HG03097 (cell line): ENCODE measurements at regions not wholly inside any gene's neighbourhood (a gene's known extent, or its start where the extent isn't known, plus 50 kb on each side); places are given as distances from the start of the nearest gene placed in this dataset.

Experiments used
- ATAC-seq: cut with Tn5 transposase; IDR thresholded peaks from one replicate; pipeline ENCODE4 v1.9.1; 2021; ENCODE audit not compliant: unreplicated experiment, low FRiP score

DNA sequence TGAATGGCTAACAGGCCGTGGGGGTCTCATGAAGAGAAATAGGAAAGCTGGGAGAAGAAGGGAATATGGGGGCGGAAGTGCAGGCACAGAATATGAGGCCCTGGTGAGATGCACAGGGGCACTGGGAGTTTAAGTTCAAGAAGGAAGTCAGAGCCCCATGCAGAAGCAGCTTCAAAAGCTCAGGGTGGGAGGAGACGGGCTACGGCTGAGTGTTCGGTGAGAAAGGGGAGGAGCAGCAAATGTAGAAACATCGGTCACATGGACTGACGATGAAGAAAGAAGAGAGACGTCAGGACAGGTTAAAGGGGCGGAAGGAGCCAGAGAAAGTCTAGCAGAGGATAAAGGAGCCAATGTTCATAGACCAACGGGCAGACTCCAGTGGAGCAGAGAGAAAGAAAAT, 204.5 kb upstream of the ZFHX3 start:
- no peak for ATAC-seq

DNA sequence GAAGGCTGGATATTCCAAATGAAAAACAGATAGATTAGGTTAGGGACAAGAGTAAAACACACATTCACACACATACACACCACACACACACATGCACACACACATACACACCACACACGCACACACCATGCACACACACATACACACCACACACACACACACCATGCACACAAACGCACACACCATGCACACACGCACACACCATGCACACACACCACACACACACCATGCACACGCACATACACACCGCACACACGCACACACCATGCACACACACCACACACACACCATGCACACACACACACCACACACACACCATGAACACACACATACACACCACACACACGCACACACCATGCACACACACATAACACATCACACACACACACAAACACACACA, 203.7 kb upstream of the ZFHX3 start:
- no peak for ATAC-seq

DNA sequence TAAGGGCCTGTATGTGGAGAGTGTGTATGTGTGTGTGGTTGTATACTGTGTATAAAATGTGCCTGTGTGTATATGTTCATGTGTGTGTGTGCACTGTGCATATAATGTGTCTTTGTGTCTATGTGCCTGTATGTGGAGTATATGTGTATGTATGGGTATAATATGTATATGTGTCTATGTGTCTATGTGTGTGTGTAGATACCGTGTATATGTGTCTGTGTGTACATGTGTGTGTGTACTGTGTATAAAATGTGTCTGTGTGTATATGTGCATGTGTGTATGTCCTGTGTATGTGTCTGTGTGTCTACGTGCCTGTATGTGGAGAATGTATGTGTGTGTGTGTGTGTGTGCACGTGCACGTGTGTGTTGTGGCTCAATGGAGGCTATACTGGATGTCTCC, 200.4 kb upstream of the ZFHX3 start:
- ATAC-seq, result no peak

DNA sequence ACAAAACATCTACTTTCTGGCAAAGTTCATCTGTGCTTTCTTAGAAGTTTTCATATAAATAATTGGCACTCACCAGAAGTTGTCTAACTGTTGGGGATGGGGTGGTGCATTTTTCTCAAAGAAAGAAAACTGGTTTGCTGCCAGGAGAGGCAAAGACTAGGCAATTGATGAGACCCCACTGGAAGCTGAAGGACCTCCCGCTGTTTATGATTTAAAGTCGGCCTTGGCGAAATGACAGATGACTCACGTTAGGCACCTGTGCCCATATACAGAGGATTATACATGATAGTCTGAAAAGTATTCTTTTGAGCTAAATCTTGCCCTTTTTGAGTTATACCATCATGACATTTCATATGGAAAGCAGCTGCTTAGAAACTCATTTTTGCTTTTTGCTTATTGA, 193.0 kb upstream of the ZFHX3 start:
- ATAC-seq, result no peak

DNA sequence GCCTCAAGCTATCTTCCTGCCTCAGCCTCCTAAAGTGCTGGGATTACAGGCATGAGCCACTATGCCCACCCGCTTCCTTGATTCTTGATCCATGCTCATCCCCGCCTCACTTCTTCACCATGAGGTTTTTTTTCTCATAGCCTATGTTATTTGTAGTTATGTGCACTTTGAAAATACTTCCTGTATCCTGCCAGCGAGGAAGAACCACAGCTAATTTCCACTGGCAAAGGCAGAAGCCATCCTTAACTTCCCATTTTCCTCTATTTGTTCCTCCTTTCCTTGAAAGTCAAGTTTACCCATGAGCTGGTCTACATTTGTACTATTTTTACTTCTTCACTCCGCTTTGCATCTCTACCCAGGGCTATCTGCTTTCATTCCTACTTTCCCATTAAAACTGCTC, 189.7 kb upstream of the ZFHX3 start:
- no peak for ATAC-seq

DNA sequence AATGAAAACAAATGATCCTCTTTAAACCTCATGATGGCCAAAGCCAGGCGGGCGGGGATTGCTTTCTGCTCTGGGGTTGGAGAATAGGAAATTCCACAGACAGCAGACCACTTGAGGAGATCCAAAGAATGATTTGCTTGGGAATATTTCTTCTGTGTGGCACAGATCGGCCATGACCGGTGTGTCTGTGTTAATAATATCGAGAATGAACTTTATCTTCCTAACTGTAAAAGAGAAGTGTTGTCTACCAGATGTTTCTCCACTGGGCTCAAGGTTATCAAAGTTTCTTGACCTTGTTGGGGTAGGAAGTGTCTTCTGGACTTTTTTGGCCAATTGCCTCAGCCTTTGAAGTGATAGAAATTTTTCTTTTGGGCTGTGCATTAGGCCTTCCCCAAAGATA, 186.6 kb upstream of the ZFHX3 start:
- no peak for ATAC-seq

DNA sequence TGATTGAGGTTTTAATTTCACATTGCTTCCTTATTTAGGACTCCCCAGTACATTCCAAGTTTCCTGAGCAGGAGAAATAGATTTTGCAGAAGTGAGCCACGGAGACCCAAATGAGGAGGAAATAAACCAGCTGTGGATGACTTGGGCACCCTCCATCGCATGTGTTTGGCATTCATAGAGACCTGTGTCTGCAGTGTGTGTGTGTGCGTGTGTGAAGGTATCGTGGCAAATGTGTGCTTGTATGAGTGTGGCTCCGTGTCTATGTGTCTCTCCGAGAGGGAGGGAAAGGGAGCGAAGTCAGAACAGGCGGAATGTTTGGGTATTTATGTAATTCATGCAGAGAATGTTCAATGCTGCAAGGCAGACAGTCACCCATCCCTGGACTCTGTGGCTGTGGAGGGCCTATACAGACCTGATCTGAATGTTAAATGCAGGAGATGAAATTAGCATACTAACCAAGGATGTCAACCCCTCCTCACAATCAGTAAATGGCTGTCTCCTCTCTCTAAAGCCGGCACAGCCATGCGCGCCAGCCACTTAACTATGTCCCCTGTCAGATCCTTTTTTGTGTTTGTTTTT, 186.0 kb upstream of the ZFHX3 start:
- no peak for ATAC-seq

DNA sequence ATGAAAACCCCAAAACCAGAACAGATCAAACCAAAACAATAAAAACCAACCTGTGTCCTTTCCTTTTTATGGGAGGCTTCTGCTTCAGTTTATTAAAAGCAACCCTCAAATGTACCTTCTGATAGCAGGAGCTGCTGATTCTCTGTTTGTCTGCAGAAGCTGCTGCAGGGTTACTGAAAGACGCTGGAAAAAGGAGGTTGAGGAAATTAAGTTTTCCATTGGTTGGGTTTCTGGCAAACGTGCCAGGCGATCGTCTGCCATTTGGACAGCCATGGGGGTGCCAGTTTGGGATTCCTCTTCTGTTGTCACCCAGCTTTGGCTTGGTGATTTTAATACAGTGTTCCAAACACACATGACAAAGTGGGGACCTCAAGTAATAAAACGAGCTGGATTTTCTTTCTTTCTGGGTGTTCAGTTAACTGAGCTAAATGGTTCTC, 185.4 kb upstream of the ZFHX3 start:
- ATAC-seq, result no peak

DNA sequence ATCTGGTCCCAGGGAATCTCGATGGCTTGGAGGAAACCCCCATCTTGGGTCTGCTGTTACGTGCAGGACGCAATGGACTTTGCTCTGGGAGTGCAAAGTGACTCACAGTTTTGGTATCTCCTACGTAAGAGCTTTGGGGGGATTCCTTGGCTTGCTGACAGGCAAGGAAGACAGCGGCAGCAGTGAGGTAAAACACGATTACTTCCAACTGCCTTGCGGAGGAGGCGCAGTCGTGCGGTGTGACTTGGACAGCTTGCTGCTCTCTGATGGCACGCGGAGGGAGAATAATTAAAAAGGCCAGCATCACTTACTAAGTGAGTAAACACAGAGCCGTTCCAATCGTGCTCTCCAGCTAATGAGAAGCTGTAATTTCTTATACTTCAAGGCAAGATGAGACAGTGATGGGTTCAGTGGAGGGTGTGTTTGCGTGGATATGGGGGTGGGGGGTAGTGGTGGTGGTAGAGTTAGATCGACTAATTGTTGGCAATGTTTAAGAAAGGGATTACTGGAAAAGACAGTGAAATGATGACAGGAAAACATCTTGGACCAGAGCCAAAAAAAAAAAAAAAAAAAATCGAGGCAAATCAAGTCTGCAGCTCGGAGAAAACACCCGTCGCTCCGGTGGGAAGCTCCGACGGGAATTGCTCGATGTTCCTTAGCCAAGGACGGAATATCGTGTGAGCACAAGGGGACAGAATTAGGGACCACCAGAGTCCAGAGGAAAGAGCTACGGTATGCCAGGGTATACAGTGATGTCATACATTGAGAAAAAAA, 184.8 kb upstream of the ZFHX3 start:
- no peak for ATAC-seq

DNA sequence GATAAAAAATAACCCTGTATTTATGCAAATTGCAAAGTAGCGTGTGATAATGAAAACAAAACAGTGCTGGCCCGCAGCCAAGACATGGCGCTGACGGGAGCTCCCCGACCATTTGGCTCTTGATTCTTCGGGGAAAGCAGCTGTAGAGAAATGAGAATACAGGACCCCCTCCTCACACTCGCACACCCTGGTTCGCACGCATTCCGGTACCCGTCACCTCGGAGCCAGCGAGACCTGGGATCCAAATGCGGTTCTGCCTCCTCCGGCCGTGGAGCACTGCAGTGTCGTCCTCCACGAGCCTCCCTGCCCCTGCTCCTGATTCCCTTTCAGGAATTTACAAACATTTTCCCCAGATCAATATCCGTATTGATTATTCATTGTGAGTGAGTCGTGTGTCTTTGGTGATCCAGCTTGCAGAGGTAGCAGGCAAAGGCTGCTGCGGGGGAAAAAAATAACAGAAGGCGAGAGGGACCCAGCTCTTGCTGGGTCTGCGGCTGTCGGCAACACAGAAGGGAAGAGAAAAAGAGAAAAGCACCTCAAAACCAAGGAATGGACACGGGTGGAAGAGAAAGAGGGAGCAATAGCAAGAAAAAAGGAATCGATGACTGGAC, 184.1 kb upstream of the ZFHX3 start:
- no peak for ATAC-seq

DNA sequence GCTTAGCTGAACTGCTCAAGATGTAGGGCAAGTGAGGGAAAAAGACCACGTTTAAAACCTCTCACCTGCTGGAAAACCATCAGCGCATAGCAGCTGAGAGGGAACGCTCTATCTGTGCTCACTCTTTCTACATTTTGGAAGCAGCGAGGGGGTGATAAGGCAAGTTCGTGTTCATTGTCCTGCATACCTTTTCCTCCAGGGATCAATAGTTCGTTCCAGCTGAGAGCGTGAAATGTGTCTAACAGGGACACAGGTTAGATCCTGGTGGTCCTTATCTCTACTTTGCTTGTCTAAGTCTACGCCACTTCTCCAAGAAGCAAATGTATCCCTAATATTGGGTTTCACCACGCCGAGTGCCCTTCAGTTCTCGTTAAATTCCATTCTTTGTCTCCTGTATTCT, 183.5 kb upstream of the ZFHX3 start:
- no peak for ATAC-seq

DNA sequence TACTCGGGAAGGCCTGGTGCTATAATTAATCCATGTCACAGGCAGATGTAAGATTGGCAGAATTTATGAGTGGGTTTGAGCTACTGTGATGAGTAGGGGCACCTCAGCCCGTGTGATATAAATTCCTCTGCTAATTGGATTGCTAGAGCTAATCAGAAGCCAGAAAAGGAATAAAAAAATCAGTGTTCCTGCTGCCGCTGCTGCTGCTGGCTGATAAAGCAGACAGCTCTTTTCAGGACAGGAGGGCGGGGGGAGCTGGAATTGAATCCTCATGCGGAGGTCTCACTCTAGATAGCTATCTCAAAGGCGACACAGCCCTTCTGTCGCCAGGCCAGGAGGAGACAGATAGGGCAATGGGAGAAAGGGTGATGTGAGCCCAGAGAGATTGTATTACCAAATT, 182.7 kb upstream of the ZFHX3 start:
- no peak for ATAC-seq

DNA sequence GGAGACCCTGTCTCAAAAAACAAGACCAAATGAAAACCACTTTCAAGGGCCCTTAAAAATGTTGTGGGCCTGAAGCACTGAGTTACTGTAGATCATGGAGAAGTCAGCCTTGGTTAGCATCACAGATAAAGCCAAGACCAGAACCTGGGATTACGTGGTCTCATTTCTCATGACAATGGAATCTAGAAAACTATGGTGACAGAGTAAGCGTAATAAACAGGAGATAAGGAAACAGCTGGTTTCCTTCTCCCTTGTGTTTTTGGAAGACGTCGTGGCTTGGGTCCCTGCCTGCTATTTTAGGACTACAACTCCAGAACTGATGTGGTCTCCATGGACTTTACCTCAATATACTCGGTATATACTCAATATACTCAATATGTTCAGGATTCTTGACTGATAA, 180.7 kb upstream of the ZFHX3 start:
- ATAC-seq, result no peak

DNA sequence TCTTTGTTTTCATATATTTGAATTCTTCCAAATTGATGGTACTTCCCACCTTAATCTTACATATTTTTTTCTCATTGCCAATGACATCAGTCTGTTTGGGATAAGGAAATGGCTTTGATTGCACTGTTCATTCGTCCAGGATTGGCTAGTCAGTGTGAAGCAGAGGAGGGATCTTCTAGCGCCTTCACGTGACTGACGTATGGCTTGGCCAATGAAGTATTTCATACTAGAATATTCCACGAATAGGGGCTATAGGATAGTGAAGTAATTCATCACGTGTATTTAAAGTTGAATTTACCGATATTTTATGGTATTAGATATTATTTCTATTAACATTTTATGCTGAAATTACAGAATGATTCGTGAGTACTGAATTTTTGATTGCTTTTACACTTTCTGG, 178.7 kb upstream of the ZFHX3 start:
- no peak for ATAC-seq

DNA sequence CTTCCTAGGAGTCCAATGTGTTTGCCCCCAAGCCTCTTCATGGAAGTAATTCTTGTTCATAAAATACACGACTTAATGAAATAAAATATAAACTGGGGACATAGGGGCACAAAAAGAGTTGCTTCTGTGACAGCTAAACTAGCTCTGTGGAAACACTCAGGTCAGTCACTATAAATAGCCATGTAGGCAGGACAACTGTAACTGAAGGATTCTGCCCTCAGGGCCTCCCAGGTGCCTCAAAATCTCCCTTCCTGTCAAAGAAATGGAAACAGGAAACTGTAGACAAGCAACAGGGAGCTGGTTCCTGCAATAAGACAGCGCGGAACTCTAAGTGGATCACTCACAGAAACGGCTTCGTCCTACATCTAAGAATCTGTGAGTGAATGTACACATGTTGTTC, 178.1 kb upstream of the ZFHX3 start:
- ATAC-seq, result no peak

DNA sequence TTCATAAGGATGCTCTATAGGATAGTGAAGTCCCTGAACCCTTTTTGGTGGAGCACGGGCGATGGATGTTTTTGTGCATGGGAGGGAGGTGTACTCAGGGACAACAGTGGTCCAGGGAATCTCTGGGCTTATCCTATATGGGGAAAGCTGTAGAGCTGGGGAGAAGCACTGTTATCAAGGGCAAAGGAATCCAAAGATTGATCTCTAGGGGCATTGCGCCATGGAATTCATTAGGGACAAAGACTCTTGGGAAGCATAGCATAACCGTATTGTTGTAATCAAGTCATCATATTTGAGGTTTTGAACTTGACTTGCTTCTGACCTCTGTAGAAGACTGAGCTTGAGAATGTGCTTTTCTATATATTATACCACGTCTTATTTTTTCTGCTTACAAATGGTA, 172.9 kb upstream of the ZFHX3 start:
- no peak for ATAC-seq

DNA sequence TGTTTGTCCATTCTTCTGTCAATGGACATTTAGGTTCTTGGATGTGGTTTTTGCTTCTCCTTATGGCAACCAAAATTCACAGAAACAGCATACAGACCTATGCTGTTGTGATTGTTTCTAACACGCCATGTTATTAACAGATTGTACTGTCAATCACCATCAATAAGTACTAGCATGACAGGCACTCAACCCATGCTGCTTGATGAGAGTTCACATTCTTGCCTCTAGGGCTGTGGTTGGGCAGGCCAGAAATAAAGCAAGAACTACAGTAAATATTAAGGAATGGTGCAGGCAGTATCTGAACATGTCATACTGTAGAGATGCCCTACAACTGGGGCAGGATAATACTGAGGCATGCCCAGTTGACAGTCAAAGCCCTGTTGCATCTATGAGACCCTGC, 171.2 kb upstream of the ZFHX3 start:
- ATAC-seq, result no peak

DNA sequence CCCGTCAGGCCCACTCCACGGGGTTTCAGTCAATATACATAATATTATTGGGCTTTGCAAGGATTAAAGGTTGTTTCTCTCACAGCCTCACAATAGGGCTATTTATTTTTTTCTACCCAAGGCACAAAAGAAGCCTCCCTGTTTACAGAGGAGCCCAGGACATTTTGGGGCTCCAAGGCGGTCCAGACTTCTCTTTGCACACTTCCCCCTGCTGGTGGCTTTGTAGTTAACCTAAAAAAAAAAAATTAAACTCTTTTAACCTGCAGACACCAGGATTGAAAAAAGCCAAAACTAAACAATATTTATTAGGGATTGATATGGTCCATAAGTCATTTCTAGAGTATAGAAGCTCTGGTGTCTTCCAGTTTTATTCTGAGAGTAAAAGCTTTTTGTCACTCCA, 169.7 kb upstream of the ZFHX3 start:
- ATAC-seq, result no peak

DNA sequence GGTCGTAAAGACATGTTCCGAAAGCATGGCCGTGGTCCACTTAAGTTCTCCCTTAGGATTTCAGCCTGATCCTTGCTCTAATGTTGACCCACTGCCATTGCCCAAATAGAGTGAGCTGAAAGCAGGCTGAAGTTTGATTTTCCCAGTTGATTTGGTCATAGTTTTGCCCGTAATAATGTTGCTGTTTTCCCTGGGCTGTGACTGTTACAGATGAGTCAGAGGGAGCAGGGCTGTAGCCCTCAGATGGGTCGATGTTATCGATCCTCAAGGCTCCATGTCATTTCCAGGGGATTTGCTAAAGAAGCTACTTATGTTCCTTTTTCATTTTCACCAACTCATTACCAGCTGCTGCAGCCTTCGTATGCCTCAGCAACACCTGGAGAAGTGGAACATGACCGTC, 169.0 kb upstream of the ZFHX3 start:
- no peak for ATAC-seq

DNA sequence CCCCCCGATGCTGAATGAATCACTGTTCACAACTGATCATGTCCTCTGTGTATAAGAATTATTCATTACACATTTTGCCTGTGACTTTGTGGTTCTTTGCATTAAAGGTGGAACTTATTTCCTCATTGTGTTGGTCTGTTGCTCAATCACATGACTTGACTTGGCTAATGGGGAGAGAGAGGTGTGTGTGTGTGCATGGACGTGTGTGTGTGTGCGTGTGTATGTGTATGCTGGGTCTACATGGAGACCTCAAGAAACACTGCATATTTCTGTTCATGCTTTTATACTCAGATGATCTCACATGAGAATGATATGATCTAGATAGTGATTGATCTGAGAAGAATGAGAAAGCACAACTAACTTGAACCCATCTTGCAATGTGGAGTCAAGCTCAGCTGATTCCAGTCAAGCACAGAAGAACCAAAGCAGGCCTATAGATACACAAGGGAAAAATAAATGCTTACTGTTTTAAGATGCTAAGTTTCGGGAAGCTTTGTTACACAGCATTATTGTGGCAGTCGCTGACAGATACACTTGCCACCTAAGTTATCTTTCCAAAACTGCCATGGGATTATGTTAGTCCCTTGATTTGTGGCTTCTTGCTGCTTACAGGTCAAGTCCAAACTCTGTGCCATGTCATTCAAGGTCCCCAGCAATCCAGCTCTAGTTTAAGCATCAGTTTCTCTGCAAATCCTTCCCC, 167.9 kb upstream of the ZFHX3 start:
- no peak for ATAC-seq

DNA sequence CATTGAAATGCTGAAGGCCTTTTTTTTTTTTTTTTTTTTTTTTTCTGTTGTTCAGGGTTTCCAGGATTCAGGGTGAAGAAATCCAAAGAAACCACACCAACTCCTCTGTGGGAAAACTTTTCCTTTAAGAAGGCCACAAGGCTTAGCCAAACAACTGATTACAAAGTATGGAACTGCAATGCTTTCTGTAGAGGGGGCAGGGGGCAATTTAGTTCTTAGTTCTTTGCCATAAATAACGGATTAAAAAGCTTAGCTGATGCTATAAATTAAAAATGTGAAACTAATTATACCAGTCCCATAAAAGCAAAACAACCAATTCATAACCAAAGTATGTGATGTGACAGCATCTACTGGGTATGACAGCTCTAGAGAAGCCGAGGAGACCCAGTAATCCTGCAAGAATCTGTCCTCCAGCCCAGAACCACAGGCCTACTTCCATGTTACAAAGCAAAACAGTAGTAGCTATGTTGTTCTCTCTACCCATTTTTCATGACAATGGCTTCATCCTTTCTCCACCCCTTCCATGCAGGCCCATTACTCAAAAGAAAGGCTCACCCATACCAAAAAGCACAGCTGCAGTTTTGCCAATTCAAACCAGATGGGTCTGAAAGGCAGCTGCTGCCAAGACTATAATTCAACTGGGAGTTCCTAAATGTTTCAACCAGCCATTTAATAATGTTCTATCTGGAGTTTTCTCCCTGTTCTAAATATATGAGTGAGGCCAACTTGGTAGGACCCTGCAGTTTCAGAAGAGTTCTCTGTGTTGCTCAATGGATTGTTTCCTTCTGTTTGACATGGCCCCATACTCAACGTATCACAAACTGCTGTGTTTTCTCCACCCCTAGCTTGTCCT, 167.1 kb upstream of the ZFHX3 start:
- no peak for ATAC-seq
